Liver (tissue), 8 donors: ENCODE measurements at regions not wholly inside any gene's neighbourhood (a gene's known extent, or its start where the extent isn't known, plus 50 kb on each side); places are given as distances from the start of the nearest gene placed in this dataset.

Experiments
- DNase-seq: peaks from one replicate; pipeline ENCODE4 v3.0.0-alpha.2; 2017; ENCODE audit warnings: low spot score
- H3K27ac ChIP-seq, 2 donors: one replicate each; pipeline ENCODE4 v1.7.0; 2013; ENCODE audit warnings: inconsistent platforms in 2 of 2, low read length in 2 of 2, control low read depth in 1 of 2, low read depth in 1 of 2, mild to moderate bottlenecking in 1 of 2
- H3K27me3 ChIP-seq, 4 donors: one replicate each; pipeline versions ENCODE4 v1.6.1 to v1.7.0; 2013; ENCODE audit warnings: low read length in 3 of 4, inconsistent platforms in 1 of 4, mild to moderate bottlenecking in 1 of 4, moderate library complexity in 1 of 4; ENCODE audit not compliant: control insufficient read depth in 4 of 4, insufficient read depth in 4 of 4
- H3K36me3 ChIP-seq, 4 donors: one replicate each; pipeline versions ENCODE4 v1.6.1 to v1.7.0; 2013; ENCODE audit warnings: low read length in 3 of 4, mild to moderate bottlenecking in 3 of 4, low read depth in 1 of 4, moderate library complexity in 1 of 4; ENCODE audit not compliant: control insufficient read depth in 4 of 4, insufficient read depth in 3 of 4
- H3K4me1 ChIP-seq, 4 donors: one replicate each; pipeline versions ENCODE4 v1.6.1 to v1.7.0; 2013; ENCODE audit warnings: low read length in 3 of 4, mild to moderate bottlenecking in 3 of 4, moderate library complexity in 1 of 4; ENCODE audit not compliant: control insufficient read depth in 4 of 4, insufficient read depth in 4 of 4
- H3K4me3 ChIP-seq, 3 donors: one replicate each; pipeline versions ENCODE4 v1.6.1 to v1.7.0; 2013; ENCODE audit warnings: low read length in 3 of 3, control low read depth in 1 of 3, low read depth in 1 of 3, mild to moderate bottlenecking in 1 of 3
- H3K9ac ChIP-seq, 2 donors: one replicate each; pipeline ENCODE4 v1.7.0; 2013; ENCODE audit warnings: low read length in 2 of 2, mild to moderate bottlenecking in 2 of 2, moderate library complexity in 2 of 2, control low read depth in 1 of 2, low read depth in 1 of 2
- H3K9me3 ChIP-seq, 4 donors: one replicate each; pipeline versions ENCODE4 v1.6.1 to v1.7.0; 2013; ENCODE audit warnings: low read length in 3 of 4; ENCODE audit not compliant: control insufficient read depth in 4 of 4
- FOXA2 ChIP-seq: IDR thresholded peaks from 2 replicates; pipeline ENCODE4 v1.6.1; 2016; ENCODE audit warnings: antibody characterized with exemption
- GABPA ChIP-seq, 2 donors: IDR thresholded peaks in 1 of 2; conservative IDR thresholded peaks in 1 of 2; 2 replicates each; pipeline ENCODE4 v1.6.1; 2016; ENCODE audit warnings: antibody characterized with exemption in 2 of 2, mild to moderate bottlenecking in 1 of 2, moderate library complexity in 1 of 2
- HNF4A ChIP-seq, 2 donors: conservative IDR thresholded peaks; 2 replicates each; pipeline ENCODE4 v1.6.1; 2016; ENCODE audit warnings: antibody characterized with exemption in 2 of 2, mild to moderate bottlenecking in 2 of 2
- JUND ChIP-seq, 2 donors: IDR thresholded peaks; 2 replicates each; pipeline ENCODE4 v1.6.1; 2016; ENCODE audit warnings: antibody characterized with exemption in 2 of 2
- RAD21 ChIP-seq, 2 donors: IDR thresholded peaks; 2 replicates each; pipeline ENCODE4 v1.6.1; 2016; ENCODE audit warnings: antibody characterized with exemption in 2 of 2, mild to moderate bottlenecking in 2 of 2
- RXRA ChIP-seq, 2 donors: IDR thresholded peaks; 2 replicates each; pipeline ENCODE4 v1.6.1; 2017 to 2018; ENCODE audit warnings: antibody characterized with exemption in 2 of 2, mild to moderate bottlenecking in 1 of 2
- SP1 ChIP-seq: IDR thresholded peaks from 2 replicates; pipeline ENCODE4 v1.6.1; 2018; ENCODE audit warnings: antibody characterized with exemption, mild to moderate bottlenecking
- TAF1 ChIP-seq: conservative IDR thresholded peaks from 2 replicates; pipeline ENCODE4 v1.6.1; 2016; ENCODE audit warnings: antibody characterized with exemption, mild to moderate bottlenecking
- YY1 ChIP-seq: IDR thresholded peaks from 2 replicates; pipeline ENCODE4 v1.6.1; 2016; ENCODE audit warnings: antibody characterized with exemption, mild to moderate bottlenecking
- WGBS: extraction: QIAGEN DNeasy Blood & Tissue Kit; methylation state at CpG from one replicate; pipeline ENCODE4 v1.1.7; 2013; 5-methylcytosine and 5-hydroxymethylcytosine counted together
- TF ChIP-seq, protein P1 (sequence below): IDR thresholded peaks from 2 replicates; pipeline ENCODE4 v1.6.1; 2016; ENCODE audit warnings: antibody characterized with exemption, mild to moderate bottlenecking
- TF ChIP-seq, protein P2 (sequence below): fragments of 150-350 bp; IDR thresholded peaks from 2 replicates; pipeline ENCODE4 v1.5.1; 2017; ENCODE audit warnings: improper control_type of control experiment, low read depth, low read length; ENCODE audit not compliant: missing input control
- TF ChIP-seq, protein P3 (sequence below): IDR thresholded peaks from 2 replicates; pipeline ENCODE4 v1.6.1; 2016; ENCODE audit warnings: antibody characterized with exemption
- TF ChIP-seq, protein P4 (sequence below): IDR thresholded peaks from 2 replicates; pipeline ENCODE4 v1.6.1; 2016; ENCODE audit warnings: antibody characterized with exemption
- donor health status: healthy.
- donor health status: healthy.
- donor health status: healthy.
- donor health status: healthy.
- donor health status: healthy.

DNA sequence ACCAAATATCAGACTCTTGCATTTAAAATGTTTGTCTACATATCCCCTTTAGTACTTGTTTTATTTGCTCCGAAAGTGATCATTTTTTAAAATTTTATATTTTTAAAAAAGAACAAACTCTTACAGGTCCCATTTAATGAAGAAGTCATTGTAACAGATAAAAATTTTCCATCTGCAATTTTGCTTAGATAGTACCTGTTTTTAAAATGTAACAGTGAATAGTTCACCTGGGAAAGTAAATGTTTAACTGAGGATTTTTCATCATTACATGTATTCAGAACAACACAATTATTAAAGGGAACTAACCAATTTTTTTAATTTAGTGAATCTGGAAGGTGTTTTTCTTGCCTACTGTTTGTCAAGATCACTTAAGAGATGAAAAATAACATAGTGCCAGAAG is 1099.5 kb upstream of the PHF14 start:
- WGBS, result 38% methylated on average over 1 of the region's 1 CpG
- Histone ChIP-seq H3K9ac (peak overlapping the region; percentile 62 to 92), H3K27ac (peak overlapping the region; percentile 66 to 82), H3K4me1 (peaks cover 3 to 23% (median 10%) of the 10 kb centered on the region in 4 donors), H3K27me3 (no peaks in the 10 kb centered on the region), H3K4me3 (peak overlapping the region; percentile 26 to 52 (median 41)), H3K36me3 (no peaks in the 10 kb centered on the region), H3K9me3 (no peaks in the 10 kb centered on the region)
- TF ChIP-seq SP1 (peak; percentile 11), GABPA (IDR thresholded peaks at IDR 0.05 in 1 of 2, conservative IDR thresholded peaks at IDR 0.05 in 1 of 2) (no peak), TAF1 (peak; percentile 85)
- TF ChIP-seq, protein P1, sequence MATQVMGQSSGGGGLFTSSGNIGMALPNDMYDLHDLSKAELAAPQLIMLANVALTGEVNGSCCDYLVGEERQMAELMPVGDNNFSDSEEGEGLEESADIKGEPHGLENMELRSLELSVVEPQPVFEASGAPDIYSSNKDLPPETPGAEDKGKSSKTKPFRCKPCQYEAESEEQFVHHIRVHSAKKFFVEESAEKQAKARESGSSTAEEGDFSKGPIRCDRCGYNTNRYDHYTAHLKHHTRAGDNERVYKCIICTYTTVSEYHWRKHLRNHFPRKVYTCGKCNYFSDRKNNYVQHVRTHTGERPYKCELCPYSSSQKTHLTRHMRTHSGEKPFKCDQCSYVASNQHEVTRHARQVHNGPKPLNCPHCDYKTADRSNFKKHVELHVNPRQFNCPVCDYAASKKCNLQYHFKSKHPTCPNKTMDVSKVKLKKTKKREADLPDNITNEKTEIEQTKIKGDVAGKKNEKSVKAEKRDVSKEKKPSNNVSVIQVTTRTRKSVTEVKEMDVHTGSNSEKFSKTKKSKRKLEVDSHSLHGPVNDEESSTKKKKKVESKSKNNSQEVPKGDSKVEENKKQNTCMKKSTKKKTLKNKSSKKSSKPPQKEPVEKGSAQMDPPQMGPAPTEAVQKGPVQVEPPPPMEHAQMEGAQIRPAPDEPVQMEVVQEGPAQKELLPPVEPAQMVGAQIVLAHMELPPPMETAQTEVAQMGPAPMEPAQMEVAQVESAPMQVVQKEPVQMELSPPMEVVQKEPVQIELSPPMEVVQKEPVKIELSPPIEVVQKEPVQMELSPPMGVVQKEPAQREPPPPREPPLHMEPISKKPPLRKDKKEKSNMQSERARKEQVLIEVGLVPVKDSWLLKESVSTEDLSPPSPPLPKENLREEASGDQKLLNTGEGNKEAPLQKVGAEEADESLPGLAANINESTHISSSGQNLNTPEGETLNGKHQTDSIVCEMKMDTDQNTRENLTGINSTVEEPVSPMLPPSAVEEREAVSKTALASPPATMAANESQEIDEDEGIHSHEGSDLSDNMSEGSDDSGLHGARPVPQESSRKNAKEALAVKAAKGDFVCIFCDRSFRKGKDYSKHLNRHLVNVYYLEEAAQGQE, result peak; percentile 21
- no peak for DNase-seq

DNA sequence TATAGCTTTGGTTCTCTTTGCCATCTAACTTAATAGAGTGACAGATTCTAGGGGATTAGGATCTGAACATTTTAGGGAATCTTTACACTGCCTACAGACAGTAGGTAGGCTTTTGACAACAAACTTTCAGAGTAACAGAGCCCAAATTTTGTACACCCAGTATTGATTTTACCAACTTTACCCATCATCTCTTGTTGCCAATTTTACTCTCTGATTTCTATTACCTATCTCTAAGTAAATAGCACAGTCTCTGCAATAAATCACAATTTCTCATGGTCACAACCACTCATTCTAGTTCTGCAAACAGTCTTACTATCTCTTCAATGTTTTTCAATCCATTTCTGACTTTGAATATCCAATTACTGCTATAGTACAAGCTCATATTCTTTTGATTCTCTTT is 1097.6 kb upstream of the PHF14 start:
- DNase-seq, result no peak
- Histone ChIP-seq H3K4me3 (no peak overlapping the region), H3K27me3 (no peaks in the 10 kb centered on the region), H3K4me1 (peaks cover 0 to 18% (median 4%) of the 10 kb centered on the region in 4 donors), H3K9ac (no peak overlapping the region), H3K36me3 (no peaks in the 10 kb centered on the region), H3K27ac (no peak overlapping the region), H3K9me3 (no peaks in the 10 kb centered on the region)
- TF ChIP-seq YY1, result no peak
- no peak for TF ChIP-seq SP1
- TF ChIP-seq FOXA2, result peak; percentile 20

DNA sequence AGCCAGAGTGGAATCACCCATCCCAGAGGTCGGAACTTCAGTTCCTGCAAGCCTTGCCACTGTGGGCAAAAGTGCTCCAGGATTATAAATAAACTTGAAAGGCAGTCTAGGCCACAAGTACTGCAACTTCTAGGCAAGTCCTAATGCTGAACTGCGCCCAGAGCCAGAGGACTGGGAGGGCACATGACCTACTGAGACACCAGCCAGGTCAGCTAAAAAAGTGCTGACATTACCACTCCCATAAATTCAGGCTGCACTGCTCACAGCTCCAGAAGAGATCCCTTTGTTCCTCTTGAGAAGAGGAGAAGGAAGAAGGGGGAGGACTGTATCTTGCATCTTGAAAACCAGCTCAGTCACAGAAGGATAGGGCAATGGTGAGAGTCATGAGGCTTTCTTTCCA is 1084.1 kb upstream of the PHF14 start:
- no peak for DNase-seq
- 87% methylated on average over 2 of the region's 2 CpGs for WGBS
- no peak overlapping the region for H3K4me3 ChIP-seq
- no peaks in the 10 kb centered on the region for H3K4me1 ChIP-seq
- no peak overlapping the region for H3K27ac ChIP-seq
- no peaks in the 10 kb centered on the region for H3K36me3 ChIP-seq
- H3K27me3 ChIP-seq, result no peaks in the 10 kb centered on the region
- TF ChIP-seq RAD21 (IDR thresholded peaks at IDR 0.05) (no peak), RXRA (IDR thresholded peaks at IDR 0.05) (no peak), HNF4A (conservative IDR thresholded peaks at IDR 0.05) (peak in 1 of 2 donors; percentile 40), JUND (IDR thresholded peaks at IDR 0.05) (no peak), YY1 (no peak), GABPA (IDR thresholded peaks at IDR 0.05 in 1 of 2, conservative IDR thresholded peaks at IDR 0.05 in 1 of 2) (no peak), SP1 (peak; percentile 13)
- TF ChIP-seq, protein P2, sequence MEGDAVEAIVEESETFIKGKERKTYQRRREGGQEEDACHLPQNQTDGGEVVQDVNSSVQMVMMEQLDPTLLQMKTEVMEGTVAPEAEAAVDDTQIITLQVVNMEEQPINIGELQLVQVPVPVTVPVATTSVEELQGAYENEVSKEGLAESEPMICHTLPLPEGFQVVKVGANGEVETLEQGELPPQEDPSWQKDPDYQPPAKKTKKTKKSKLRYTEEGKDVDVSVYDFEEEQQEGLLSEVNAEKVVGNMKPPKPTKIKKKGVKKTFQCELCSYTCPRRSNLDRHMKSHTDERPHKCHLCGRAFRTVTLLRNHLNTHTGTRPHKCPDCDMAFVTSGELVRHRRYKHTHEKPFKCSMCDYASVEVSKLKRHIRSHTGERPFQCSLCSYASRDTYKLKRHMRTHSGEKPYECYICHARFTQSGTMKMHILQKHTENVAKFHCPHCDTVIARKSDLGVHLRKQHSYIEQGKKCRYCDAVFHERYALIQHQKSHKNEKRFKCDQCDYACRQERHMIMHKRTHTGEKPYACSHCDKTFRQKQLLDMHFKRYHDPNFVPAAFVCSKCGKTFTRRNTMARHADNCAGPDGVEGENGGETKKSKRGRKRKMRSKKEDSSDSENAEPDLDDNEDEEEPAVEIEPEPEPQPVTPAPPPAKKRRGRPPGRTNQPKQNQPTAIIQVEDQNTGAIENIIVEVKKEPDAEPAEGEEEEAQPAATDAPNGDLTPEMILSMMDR, result no peak
- TF ChIP-seq, protein P1, result no peak
- TF ChIP-seq, protein P3, sequence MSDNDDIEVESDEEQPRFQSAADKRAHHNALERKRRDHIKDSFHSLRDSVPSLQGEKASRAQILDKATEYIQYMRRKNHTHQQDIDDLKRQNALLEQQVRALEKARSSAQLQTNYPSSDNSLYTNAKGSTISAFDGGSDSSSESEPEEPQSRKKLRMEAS, result no peak
- TF ChIP-seq, protein P4, sequence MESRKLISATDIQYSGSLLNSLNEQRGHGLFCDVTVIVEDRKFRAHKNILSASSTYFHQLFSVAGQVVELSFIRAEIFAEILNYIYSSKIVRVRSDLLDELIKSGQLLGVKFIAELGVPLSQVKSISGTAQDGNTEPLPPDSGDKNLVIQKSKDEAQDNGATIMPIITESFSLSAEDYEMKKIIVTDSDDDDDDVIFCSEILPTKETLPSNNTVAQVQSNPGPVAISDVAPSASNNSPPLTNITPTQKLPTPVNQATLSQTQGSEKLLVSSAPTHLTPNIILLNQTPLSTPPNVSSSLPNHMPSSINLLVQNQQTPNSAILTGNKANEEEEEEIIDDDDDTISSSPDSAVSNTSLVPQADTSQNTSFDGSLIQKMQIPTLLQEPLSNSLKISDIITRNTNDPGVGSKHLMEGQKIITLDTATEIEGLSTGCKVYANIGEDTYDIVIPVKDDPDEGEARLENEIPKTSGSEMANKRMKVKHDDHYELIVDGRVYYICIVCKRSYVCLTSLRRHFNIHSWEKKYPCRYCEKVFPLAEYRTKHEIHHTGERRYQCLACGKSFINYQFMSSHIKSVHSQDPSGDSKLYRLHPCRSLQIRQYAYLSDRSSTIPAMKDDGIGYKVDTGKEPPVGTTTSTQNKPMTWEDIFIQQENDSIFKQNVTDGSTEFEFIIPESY, result no peak
- H3K9me3 ChIP-seq, result no peaks in the 10 kb centered on the region
- H3K9ac ChIP-seq, result no peak overlapping the region
